Activated T-cell treated with anti-CD3 and anti-CD28 coated beads, Interleukin-2, amount 50 U/mL, for 72 hours (primary cell): ENCODE measurements at regions not wholly inside any gene's neighbourhood (a gene's known extent, or its start where the extent isn't known, plus 50 kb on each side); places are given as distances from the start of the nearest gene placed in this dataset.

Experiments used
- ATAC-seq, 2 donors: fragments of 150-1000 bp; cut with Tn5 transposase; replicated peaks in 1 of 2; 2 replicates each; pipeline ENCODE4 v1.10.0; 2021; ENCODE audit warnings: moderate library complexity in 2 of 2, mild to moderate bottlenecking in 1 of 2
- DNase-seq, 2 donors: peaks; one replicate each; pipeline ENCODE4 v3.0.0; 2021 to 2022; ENCODE audit warnings: mixed read lengths in 1 of 2
- H3K27ac Mint-ChIP-seq: one replicate; pipeline ENCODE4 v1.8.0; 2022; ENCODE audit warnings: mild to moderate bottlenecking, moderate library complexity, mixed read lengths
- H3K27me3 Mint-ChIP-seq: one replicate; pipeline ENCODE4 v1.8.0; 2022; ENCODE audit warnings: low read depth, mixed read lengths
- H3K36me3 Mint-ChIP-seq, 2 donors: one replicate each; pipeline ENCODE4 v1.8.0; 2022; ENCODE audit warnings: mixed read lengths in 2 of 2, mild to moderate bottlenecking in 1 of 2; ENCODE audit not compliant: insufficient read depth in 2 of 2
- H3K4me1 Mint-ChIP-seq: one replicate; pipeline ENCODE4 v1.8.0; 2022; ENCODE audit warnings: low read depth, mixed read lengths
- H3K4me3 Mint-ChIP-seq, 2 donors: one replicate each; pipeline ENCODE4 v1.8.0; 2022; ENCODE audit warnings: mild to moderate bottlenecking in 2 of 2, mixed read lengths in 2 of 2, moderate library complexity in 2 of 2
- H3K9me3 Mint-ChIP-seq, 2 donors: one replicate each; pipeline ENCODE4 v1.8.0; 2022; ENCODE audit warnings: mixed read lengths in 2 of 2

GRCh38 chr11:31902706-31903105, 91.6 kb upstream of the PAX6 start:
- H3K36me3 Mint-ChIP-seq: peaks cover 0 to 2% of the 10 kb centered on the region in 2 donors
- no peak overlapping the region for H3K4me3 Mint-ChIP-seq
- peaks cover 4 to 6% of the 10 kb centered on the region in 2 donors for H3K9me3 Mint-ChIP-seq
- ATAC-seq: no peak
- H3K27ac Mint-ChIP-seq: no peak overlapping the region
- no peaks in the 10 kb centered on the region for H3K4me1 Mint-ChIP-seq
- peaks cover 41% of the 10 kb centered on the region for H3K27me3 Mint-ChIP-seq
- no peak for DNase-seq

GRCh38 chr11:31895926-31896325, 84.8 kb upstream of the PAX6 start:
- Mint-ChIP-seq H3K27me3 (peaks cover 21% of the 10 kb centered on the region), H3K27ac (no peak overlapping the region), H3K9me3 (peaks cover 2 to 6% of the 10 kb centered on the region in 2 donors), H3K4me1 (no peaks in the 10 kb centered on the region), H3K36me3 (peaks cover 0 to 2% of the 10 kb centered on the region in 2 donors), H3K4me3 (no peak overlapping the region)
- no peak for ATAC-seq
- DNase-seq: no peak

GRCh38 chr11:31887180-31887579, 76.1 kb upstream of the PAX6 start:
- H3K4me3 Mint-ChIP-seq: no peak overlapping the region
- H3K4me1 Mint-ChIP-seq: no peaks in the 10 kb centered on the region
- peaks cover 29% of the 10 kb centered on the region for H3K27me3 Mint-ChIP-seq
- no peak overlapping the region for H3K27ac Mint-ChIP-seq
- DNase-seq (peak in 1 of 2 donors; percentile 3), ATAC-seq (no peak)
- H3K9me3 Mint-ChIP-seq: no peaks in the 10 kb centered on the region
- no peaks in the 10 kb centered on the region for H3K36me3 Mint-ChIP-seq

GRCh38 chr11:31884080-31884479, 73.0 kb upstream of the PAX6 start:
- H3K27me3 Mint-ChIP-seq: peaks cover 36% of the 10 kb centered on the region
- no peak for ATAC-seq

GRCh38 chr11:31883435-31883834, 72.3 kb upstream of the PAX6 start:
- Mint-ChIP-seq H3K9me3 (peaks cover 0 to 1% of the 10 kb centered on the region in 2 donors), H3K27ac (no peak overlapping the region), H3K27me3 (peaks cover 39% of the 10 kb centered on the region), H3K36me3 (no peaks in the 10 kb centered on the region), H3K4me1 (no peaks in the 10 kb centered on the region), H3K4me3 (no peak overlapping the region)
- DNase-seq (no peak), ATAC-seq (no peak)

More at GRCh38 chr11:31884080-31884479, 73.0 kb upstream of the PAX6 start:
- Mint-ChIP-seq H3K4me3 (no peak overlapping the region), H3K4me1 (no peaks in the 10 kb centered on the region), H3K27ac (no peak overlapping the region), H3K36me3 (no peaks in the 10 kb centered on the region), H3K9me3 (peaks cover 0 to 1% of the 10 kb centered on the region in 2 donors)
- DNase-seq: no peak

- Mint-ChIP-seq H3K9me3 (peaks cover 0 to 1% of the 10 kb centered on the region in 2 donors), H3K27ac (no peak overlapping the region), H3K27me3 (peaks cover 40% of the 10 kb centered on the region), H3K4me3 (no peak overlapping the region), H3K4me1 (no peaks in the 10 kb centered on the region), H3K36me3 (no peaks in the 10 kb centered on the region)
- DNase-seq (no peak), ATAC-seq (no peak)
Measured at GRCh38 chr11:31882951-31883392, 71.8 kb upstream of the PAX6 start.

GRCh38 chr11:31881825-31882224, 70.7 kb upstream of the PAX6 start:
- Mint-ChIP-seq H3K4me1 (no peaks in the 10 kb centered on the region), H3K27me3 (peaks cover 40% of the 10 kb centered on the region), H3K36me3 (no peaks in the 10 kb centered on the region), H3K4me3 (no peak overlapping the region), H3K27ac (no peak overlapping the region), H3K9me3 (peaks cover 0 to 1% of the 10 kb centered on the region in 2 donors)
- DNase-seq (no peak), ATAC-seq (no peak)

GRCh38 chr11:31879681-31880080, 68.6 kb upstream of the PAX6 start:
- Mint-ChIP-seq H3K27ac (no peak overlapping the region), H3K4me3 (no peak overlapping the region), H3K4me1 (no peaks in the 10 kb centered on the region), H3K36me3 (no peaks in the 10 kb centered on the region), H3K27me3 (peaks cover 33% of the 10 kb centered on the region), H3K9me3 (peaks cover 0 to 1% of the 10 kb centered on the region in 2 donors)
- DNase-seq (no peak), ATAC-seq (no peak)

GRCh38 chr11:31877863-31878262, 66.7 kb upstream of the PAX6 start:
- H3K4me1 Mint-ChIP-seq: no peaks in the 10 kb centered on the region
- H3K4me3 Mint-ChIP-seq: no peak overlapping the region
- H3K27ac Mint-ChIP-seq: no peak overlapping the region
- peaks cover 0 to 1% of the 10 kb centered on the region in 2 donors for H3K9me3 Mint-ChIP-seq
- ATAC-seq: no peak
- H3K27me3 Mint-ChIP-seq: peaks cover 34% of the 10 kb centered on the region
- H3K36me3 Mint-ChIP-seq: no peaks in the 10 kb centered on the region
- DNase-seq: no peak

- no peak overlapping the region for H3K4me3 Mint-ChIP-seq
- DNase-seq (no peak), ATAC-seq (no peak)
- peaks cover 0 to 1% of the 10 kb centered on the region in 2 donors for H3K9me3 Mint-ChIP-seq
- H3K4me1 Mint-ChIP-seq: no peaks in the 10 kb centered on the region
- no peak overlapping the region for H3K27ac Mint-ChIP-seq
- no peaks in the 10 kb centered on the region for H3K36me3 Mint-ChIP-seq
- peaks cover 31% of the 10 kb centered on the region for H3K27me3 Mint-ChIP-seq
Measured at GRCh38 chr11:31877083-31877482, 66.0 kb upstream of the PAX6 start.

GRCh38 chr11:31875866-31876560, 64.9 kb upstream of the PAX6 start:
- Mint-ChIP-seq H3K36me3 (no peaks in the 10 kb centered on the region), H3K4me3 (no peak overlapping the region), H3K4me1 (no peaks in the 10 kb centered on the region), H3K27me3 (peaks cover 25% of the 10 kb centered on the region), H3K9me3 (no peaks in the 10 kb centered on the region), H3K27ac (no peak overlapping the region)
- no peak for DNase-seq
- no peak for ATAC-seq

- Mint-ChIP-seq H3K4me1 (no peaks in the 10 kb centered on the region), H3K27ac (no peak overlapping the region), H3K36me3 (no peaks in the 10 kb centered on the region), H3K9me3 (no peaks in the 10 kb centered on the region), H3K27me3 (peaks cover 25% of the 10 kb centered on the region), H3K4me3 (no peak overlapping the region)
- ATAC-seq (no peak), DNase-seq (no peak)
Measured at GRCh38 chr11:31874631-31875191, 63.6 kb upstream of the PAX6 start.

- ATAC-seq (no peak), DNase-seq (no peak)
- H3K9me3 Mint-ChIP-seq: no peaks in the 10 kb centered on the region
- no peak overlapping the region for H3K27ac Mint-ChIP-seq
- H3K27me3 Mint-ChIP-seq: peaks cover 21% of the 10 kb centered on the region
- no peak overlapping the region for H3K4me3 Mint-ChIP-seq
- H3K4me1 Mint-ChIP-seq: no peaks in the 10 kb centered on the region
- H3K36me3 Mint-ChIP-seq: no peaks in the 10 kb centered on the region
Measured at GRCh38 chr11:31873124-31873523, 62.0 kb upstream of the PAX6 start.

- no peaks in the 10 kb centered on the region for H3K36me3 Mint-ChIP-seq
- H3K27ac Mint-ChIP-seq: no peak overlapping the region
- peaks cover 23% of the 10 kb centered on the region for H3K27me3 Mint-ChIP-seq
- ATAC-seq (peak in 1 of 2 donors; percentile 45), DNase-seq (no peak)
- H3K4me3 Mint-ChIP-seq: no peak overlapping the region
- H3K4me1 Mint-ChIP-seq: no peaks in the 10 kb centered on the region
- no peaks in the 10 kb centered on the region for H3K9me3 Mint-ChIP-seq
Measured at GRCh38 chr11:31872076-31872443, 60.9 kb upstream of the PAX6 start.
